ENCODE measurements at regions not wholly inside any gene's neighbourhood (a gene's known extent, or its start where the extent isn't known, plus 50 kb on each side); places are given as distances from the start of the nearest gene placed in this dataset.

- peak overlapping the region; percentile 87 for H3K4me3 ChIP-seq (ENCODE audit: low read depth, low read length)
- DNase-seq (ENCODE audit: low read depth): peak; percentile 99
- TF ChIP-seq, protein P1, sequence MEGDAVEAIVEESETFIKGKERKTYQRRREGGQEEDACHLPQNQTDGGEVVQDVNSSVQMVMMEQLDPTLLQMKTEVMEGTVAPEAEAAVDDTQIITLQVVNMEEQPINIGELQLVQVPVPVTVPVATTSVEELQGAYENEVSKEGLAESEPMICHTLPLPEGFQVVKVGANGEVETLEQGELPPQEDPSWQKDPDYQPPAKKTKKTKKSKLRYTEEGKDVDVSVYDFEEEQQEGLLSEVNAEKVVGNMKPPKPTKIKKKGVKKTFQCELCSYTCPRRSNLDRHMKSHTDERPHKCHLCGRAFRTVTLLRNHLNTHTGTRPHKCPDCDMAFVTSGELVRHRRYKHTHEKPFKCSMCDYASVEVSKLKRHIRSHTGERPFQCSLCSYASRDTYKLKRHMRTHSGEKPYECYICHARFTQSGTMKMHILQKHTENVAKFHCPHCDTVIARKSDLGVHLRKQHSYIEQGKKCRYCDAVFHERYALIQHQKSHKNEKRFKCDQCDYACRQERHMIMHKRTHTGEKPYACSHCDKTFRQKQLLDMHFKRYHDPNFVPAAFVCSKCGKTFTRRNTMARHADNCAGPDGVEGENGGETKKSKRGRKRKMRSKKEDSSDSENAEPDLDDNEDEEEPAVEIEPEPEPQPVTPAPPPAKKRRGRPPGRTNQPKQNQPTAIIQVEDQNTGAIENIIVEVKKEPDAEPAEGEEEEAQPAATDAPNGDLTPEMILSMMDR (IDR thresholded peaks at IDR 0.05; ENCODE audit: insufficient read depth, low read depth, low read length): no peak
Measured at GRCh38 chr6:27838058-27838944, 73.9 kb downstream of the OR2B2 start.

DNA sequence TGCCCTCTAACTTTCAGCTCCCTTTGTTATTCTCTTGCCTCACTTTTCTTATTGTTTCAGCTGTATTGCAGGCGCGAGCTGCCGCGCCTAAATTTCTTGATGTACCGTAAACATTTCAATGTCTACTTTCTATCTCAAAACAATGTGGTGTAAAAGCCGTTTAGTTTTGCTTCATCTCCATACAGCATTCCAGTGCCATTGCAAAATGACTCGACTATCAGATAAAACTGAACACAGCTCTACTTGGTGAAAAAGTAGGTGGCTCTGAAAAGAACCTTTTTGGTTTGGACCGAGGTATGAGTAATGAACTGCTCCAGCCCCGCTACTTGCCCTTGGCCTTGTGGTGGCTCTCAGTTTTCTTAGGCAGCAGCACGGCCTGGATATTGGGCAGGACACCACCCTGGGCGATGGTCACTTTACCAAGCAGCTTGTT lies 74.6 kb downstream of the OR2B2 start:
- DNase-seq (ENCODE audit: low read depth): peak; percentile 71
- TF ChIP-seq, protein P1 (IDR thresholded peaks at IDR 0.05; ENCODE audit: insufficient read depth, low read depth, low read length): no peak
- H3K4me3 ChIP-seq (ENCODE audit: low read depth, low read length): peak overlapping the region; percentile 87

- TF ChIP-seq, protein P1 (IDR thresholded peaks at IDR 0.05; ENCODE audit: insufficient read depth, low read depth, low read length): peak; percentile 10
- H3K4me3 ChIP-seq (ENCODE audit: low read depth, low read length): peak overlapping the region; percentile 87
- peak; percentile 95 for DNase-seq (ENCODE audit: low read depth)
Measured at GRCh38 chr6:27836783-27837624, 75.2 kb downstream of the OR2B2 start.

DNA sequence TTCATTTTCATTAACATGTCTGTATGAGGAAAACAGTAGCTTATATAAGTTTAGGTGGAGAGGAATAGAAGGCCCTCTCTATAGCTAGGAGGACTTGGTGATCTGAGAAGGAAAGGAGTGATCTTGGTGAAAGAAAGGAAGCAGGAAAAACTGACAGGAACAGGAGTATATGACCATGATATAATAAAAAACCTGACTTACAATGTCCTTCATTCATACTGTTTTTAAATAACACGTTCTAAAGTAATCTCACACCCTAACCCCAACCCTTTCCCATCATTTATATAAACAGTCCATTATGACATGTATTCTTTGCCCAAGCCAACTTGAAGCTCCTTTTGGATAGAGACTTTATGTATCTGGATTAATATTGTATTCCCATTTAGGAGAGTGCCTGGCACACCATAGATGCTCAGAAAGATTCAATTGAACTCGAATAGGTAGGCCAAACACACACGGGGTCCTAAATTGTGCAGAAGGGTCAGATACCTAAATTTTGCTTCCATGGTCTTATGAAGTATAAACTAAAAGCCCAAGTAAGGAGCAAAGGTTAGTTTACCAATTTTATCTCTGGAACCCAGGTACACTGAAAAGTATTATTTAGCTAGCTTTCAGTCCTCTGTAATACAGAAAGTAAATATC lies 75.9 kb downstream of the OR2B2 start:
- no peak for DNase-seq (ENCODE audit: low read depth)
- H3K4me3 ChIP-seq (ENCODE audit: low read depth, low read length): peak overlapping the region; percentile 87
- TF ChIP-seq, protein P1 (IDR thresholded peaks at IDR 0.05; ENCODE audit: insufficient read depth, low read depth, low read length): no peak

DNA sequence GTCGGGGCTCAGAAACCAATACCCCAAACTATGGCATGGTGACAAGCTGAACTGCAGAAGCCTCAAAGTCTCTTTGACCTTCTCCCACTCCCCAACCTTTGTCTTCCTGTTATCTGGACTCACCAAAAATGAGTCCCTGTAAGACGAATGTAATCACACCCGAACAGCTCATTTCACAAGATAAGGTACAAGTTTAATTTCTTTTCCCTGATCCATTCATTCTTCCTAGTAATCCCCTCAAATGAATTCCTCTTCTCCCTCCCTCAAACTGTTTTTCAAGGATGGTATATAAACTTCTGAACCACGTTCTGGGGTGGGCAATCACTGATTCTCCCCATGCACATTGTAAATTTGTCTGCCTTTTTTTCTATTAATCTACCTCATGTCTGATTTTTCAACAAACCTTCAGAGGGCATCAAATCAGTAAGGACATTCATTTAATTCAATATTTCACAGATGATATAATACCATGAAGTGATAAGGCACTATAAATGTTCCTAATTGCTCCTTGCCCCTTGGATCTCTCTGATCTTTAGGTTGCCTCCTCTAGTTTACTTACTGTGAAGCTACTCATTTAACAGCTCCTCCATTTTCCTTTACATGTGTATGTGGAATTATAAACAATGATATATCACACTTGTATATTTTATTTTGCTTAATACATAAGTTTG lies 77.2 kb downstream of the OR2B2 start:
- TF ChIP-seq, protein P1 (IDR thresholded peaks at IDR 0.05; ENCODE audit: insufficient read depth, low read depth, low read length): no peak
- DNase-seq (ENCODE audit: low read depth): no peak
- H3K4me3 ChIP-seq (ENCODE audit: low read depth, low read length): no peak overlapping the region

DNA sequence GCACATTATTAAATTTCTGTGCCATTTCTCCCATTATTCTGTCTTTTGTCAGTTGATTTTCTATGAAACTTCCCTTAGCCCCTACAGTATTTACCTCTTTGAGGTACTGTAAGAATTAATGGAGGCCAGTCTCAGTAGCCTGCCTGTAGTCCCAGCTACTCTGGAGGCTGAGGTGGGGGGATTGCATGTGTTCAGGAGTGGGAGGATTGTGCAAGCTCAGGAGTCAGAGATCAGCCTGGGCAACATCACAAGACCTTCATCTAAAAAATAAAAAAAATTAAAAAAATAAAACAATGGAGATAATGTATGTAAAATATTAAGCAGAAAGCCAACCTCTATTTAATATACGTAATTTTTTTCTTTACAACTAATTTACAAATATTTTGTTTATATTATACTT lies 77.8 kb downstream of the OR2B2 start:
- TF ChIP-seq, protein P1 (IDR thresholded peaks at IDR 0.05; ENCODE audit: insufficient read depth, low read depth, low read length): no peak
- no peak overlapping the region for H3K4me3 ChIP-seq (ENCODE audit: low read depth, low read length)
- DNase-seq (ENCODE audit: low read depth): no peak

DNA sequence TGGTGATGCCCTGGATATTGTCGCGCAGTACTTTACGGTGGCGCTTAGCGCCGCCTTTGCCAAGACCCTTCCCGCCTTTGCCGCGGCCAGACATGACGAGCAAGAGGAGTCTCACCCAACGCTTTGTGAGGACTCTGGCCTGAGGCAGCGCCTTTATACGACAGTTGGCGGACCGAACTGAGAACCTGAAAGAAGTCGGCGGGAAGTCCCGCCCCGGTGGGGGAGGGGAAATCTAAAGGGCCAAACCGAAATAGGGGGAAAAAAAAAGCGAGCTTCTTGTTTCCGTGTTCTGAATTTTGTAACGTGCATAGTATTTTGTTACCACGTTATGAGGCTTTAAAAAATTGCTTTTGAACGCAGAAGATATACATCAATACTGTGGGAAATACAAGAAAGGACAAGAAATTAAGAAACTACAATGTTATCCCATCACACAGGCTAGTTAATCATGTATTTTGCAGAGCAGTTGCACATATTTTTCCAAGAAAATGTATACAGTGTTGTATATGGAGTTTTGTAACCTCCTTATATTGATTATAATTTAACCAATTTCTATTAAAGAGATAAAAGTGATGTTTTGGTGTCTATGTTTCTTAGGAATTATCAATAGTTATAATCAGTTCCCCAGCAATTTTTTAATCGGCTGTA lies 80.6 kb downstream of the OR2B2 start:
- peak overlapping the region; percentile 53 for H3K4me3 ChIP-seq (ENCODE audit: low read depth, low read length)
- DNase-seq (ENCODE audit: low read depth): peak; percentile 56

DNA sequence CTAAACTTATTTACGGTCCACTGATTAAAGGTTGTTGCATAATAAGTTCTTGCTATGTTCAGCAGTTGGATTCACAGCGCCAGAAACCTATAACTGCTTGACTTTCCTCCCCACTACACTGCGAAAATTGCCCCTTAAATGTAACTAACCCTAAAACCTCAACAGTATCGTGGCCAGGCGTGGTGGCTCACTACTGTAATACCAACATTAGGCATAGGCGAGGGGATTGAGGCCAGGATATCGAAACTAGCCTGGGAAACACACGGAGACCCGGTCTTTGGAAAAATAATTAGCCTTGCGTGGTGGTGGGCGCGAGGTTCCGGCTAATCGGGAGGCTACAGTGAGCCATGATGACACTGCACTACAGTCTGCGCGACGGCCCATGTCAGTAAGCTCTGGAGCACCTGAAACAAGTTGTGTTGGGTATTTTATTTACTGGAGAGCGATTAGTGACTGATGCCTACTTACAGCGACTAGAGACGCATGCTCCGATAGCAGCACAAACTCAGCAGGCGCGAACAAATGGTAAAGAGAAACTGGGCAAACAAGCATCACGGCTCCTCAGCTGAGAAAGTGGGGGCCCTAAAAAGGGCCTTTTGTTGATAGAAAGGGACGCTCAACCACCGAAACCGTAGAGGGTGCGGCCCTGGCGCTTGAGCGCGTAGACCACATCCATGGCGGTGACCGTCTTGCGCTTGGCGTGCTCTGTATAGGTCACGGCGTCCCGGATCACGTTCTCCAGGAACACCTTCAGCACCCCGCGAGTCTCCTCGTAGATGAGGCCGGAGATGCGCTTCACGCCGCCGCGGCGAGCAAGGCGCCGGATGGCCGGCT lies 81.4 kb downstream of the OR2B2 start:
- peak overlapping the region; percentile 67 for H3K4me3 ChIP-seq (ENCODE audit: low read depth, low read length)
- DNase-seq (ENCODE audit: low read depth): peak; percentile 45

All from fibroblast of villous mesenchyme (primary cell).